ENCODE measurements at regions not wholly inside any gene's neighbourhood (a gene's known extent, or its start where the extent isn't known, plus 50 kb on each side); places are given as distances from the start of the nearest gene placed in this dataset.

DNA sequence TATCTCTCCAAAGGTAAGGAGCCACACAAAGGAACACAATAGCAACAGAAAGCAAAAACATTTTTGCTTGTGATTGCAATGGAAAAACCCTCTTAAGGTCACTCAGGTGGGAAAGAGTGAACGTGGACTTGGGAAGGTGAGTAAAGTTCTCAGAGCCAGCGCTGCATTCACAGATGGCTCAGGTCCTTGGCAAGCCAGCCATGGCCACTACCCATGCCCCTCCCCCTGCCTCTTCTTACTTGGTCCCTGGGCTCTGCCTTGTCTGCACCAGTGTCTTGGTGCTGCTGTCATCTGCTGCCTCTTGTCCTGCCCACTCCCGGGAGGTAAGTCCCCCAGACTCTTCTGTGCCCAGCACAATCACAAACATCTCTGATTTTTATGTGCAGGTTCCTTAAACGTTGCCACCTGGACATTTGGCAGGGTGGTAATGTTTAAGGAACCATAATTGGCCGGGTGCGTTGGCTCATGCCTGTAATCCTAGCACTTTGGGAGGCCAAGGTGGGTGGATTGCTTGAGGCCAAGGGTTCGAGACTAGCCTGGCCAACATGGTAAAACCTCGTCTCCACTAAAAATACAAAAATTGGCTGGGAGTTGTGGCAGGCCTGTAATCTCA is 74.6 kb downstream of the FEM1C start:
- TF ChIP-seq, protein P1, sequence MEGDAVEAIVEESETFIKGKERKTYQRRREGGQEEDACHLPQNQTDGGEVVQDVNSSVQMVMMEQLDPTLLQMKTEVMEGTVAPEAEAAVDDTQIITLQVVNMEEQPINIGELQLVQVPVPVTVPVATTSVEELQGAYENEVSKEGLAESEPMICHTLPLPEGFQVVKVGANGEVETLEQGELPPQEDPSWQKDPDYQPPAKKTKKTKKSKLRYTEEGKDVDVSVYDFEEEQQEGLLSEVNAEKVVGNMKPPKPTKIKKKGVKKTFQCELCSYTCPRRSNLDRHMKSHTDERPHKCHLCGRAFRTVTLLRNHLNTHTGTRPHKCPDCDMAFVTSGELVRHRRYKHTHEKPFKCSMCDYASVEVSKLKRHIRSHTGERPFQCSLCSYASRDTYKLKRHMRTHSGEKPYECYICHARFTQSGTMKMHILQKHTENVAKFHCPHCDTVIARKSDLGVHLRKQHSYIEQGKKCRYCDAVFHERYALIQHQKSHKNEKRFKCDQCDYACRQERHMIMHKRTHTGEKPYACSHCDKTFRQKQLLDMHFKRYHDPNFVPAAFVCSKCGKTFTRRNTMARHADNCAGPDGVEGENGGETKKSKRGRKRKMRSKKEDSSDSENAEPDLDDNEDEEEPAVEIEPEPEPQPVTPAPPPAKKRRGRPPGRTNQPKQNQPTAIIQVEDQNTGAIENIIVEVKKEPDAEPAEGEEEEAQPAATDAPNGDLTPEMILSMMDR (IDR thresholded peaks at IDR 0.05): no peak
- H3K4me1 Mint-ChIP-seq (ENCODE audit: unreplicated experiment): no peaks in the 10 kb centered on the region
- peaks cover 42% of the 10 kb centered on the region for H3K27me3 Mint-ChIP-seq (ENCODE audit: unreplicated experiment)
- no peaks in the 10 kb centered on the region for H3K36me3 Mint-ChIP-seq (ENCODE audit: unreplicated experiment)
- no peak overlapping the region for H3K4me3 Mint-ChIP-seq (ENCODE audit: unreplicated experiment)
- H3K9me3 Mint-ChIP-seq (ENCODE audit: unreplicated experiment): no peaks in the 10 kb centered on the region
- H3K27ac Mint-ChIP-seq (ENCODE audit: unreplicated experiment): no peak overlapping the region
- no peak for DNase-seq (ENCODE audit: extremely low spot score, unreplicated experiment)

- Mint-ChIP-seq H3K4me3 (ENCODE audit: unreplicated experiment) (no peak overlapping the region), H3K9me3 (ENCODE audit: unreplicated experiment) (no peaks in the 10 kb centered on the region), H3K27me3 (ENCODE audit: unreplicated experiment) (peaks cover 47% of the 10 kb centered on the region), H3K36me3 (ENCODE audit: unreplicated experiment) (no peaks in the 10 kb centered on the region), H3K4me1 (ENCODE audit: unreplicated experiment) (no peaks in the 10 kb centered on the region), H3K27ac (ENCODE audit: unreplicated experiment) (no peak overlapping the region)
- DNase-seq (ENCODE audit: extremely low spot score, unreplicated experiment): no peak
- TF ChIP-seq, protein P1 (IDR thresholded peaks at IDR 0.05): no peak
These were observed 76.9 kb downstream of the FEM1C start for GRCh38 chr5:115467628-115468027.

DNA sequence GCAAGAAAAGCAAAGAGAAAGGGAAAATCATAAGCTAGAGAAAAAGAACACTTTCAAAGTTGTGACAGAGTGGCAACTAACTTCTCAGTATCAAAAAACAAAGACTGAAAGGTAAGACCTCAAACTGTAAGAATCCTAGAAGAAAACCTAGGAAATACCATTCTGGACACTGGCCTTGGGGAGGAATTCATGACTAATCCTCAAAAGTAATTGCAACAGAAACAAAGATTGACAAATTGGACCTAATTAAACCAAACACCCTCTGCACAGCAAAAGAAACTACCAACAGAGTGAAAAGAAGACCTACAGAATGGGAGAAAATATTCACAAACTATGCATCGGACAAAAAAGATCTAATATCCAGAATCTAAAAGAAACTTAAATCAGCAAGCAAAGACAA is 79.1 kb downstream of the FEM1C start:
- peaks cover 43% of the 10 kb centered on the region for H3K27me3 Mint-ChIP-seq (ENCODE audit: unreplicated experiment)
- no peaks in the 10 kb centered on the region for H3K36me3 Mint-ChIP-seq (ENCODE audit: unreplicated experiment)
- no peak overlapping the region for H3K27ac Mint-ChIP-seq (ENCODE audit: unreplicated experiment)
- TF ChIP-seq, protein P1 (IDR thresholded peaks at IDR 0.05): no peak
- no peak overlapping the region for H3K4me3 Mint-ChIP-seq (ENCODE audit: unreplicated experiment)
- no peaks in the 10 kb centered on the region for H3K9me3 Mint-ChIP-seq (ENCODE audit: unreplicated experiment)
- no peak for DNase-seq (ENCODE audit: extremely low spot score, unreplicated experiment)
- H3K4me1 Mint-ChIP-seq (ENCODE audit: unreplicated experiment): peaks cover 8% of the 10 kb centered on the region

DNA sequence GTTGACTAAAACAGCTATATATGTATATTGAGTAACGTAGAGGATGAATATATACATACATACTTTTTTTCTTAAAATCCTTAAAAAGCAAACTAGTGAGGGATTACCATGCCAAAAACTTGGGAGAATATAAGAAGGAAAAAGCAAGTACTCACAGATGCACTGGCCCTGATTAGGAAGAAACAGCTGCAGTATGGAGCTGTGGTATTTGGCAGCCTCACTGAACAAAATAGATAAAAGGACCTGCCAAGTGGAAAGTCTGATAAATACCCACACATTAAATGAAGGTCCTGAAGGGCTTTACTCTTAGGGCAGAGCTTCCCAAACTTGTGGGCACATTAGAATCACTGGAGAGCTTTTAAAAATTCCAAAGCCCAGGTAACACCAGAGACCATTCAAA is 80.6 kb downstream of the FEM1C start:
- H3K27ac Mint-ChIP-seq (ENCODE audit: unreplicated experiment): no peak overlapping the region
- H3K36me3 Mint-ChIP-seq (ENCODE audit: unreplicated experiment): no peaks in the 10 kb centered on the region
- H3K9me3 Mint-ChIP-seq (ENCODE audit: unreplicated experiment): no peaks in the 10 kb centered on the region
- H3K27me3 Mint-ChIP-seq (ENCODE audit: unreplicated experiment): peaks cover 32% of the 10 kb centered on the region
- H3K4me3 Mint-ChIP-seq (ENCODE audit: unreplicated experiment): no peak overlapping the region
- peaks cover 8% of the 10 kb centered on the region for H3K4me1 Mint-ChIP-seq (ENCODE audit: unreplicated experiment)
- TF ChIP-seq, protein P1 (IDR thresholded peaks at IDR 0.05): no peak
- DNase-seq (ENCODE audit: extremely low spot score, unreplicated experiment): no peak

- Mint-ChIP-seq H3K4me1 (ENCODE audit: unreplicated experiment) (peaks cover 8% of the 10 kb centered on the region), H3K27me3 (ENCODE audit: unreplicated experiment) (peaks cover 15% of the 10 kb centered on the region), H3K36me3 (ENCODE audit: unreplicated experiment) (no peaks in the 10 kb centered on the region), H3K9me3 (ENCODE audit: unreplicated experiment) (no peaks in the 10 kb centered on the region), H3K4me3 (ENCODE audit: unreplicated experiment) (no peak overlapping the region), H3K27ac (ENCODE audit: unreplicated experiment) (no peak overlapping the region)
- TF ChIP-seq, protein P1 (IDR thresholded peaks at IDR 0.05): no peak
- DNase-seq (ENCODE audit: extremely low spot score, unreplicated experiment): no peak
These were observed 82.9 kb downstream of the FEM1C start for GRCh38 chr5:115461506-115462290.

Data from osteocyte (in vitro differentiated cells).